GM18499 (cell line): ENCODE measurements at regions not wholly inside any gene's neighbourhood (a gene's known extent, or its start where the extent isn't known, plus 50 kb on each side); places are given as distances from the start of the nearest gene placed in this dataset.

Source experiments
- ATAC-seq: cut with Tn5 transposase; IDR thresholded peaks from one replicate; pipeline ENCODE4 v1.9.1; 2021; ENCODE audit warnings: moderate number of reproducible peaks; ENCODE audit not compliant: insufficient read depth, unreplicated experiment

DNA sequence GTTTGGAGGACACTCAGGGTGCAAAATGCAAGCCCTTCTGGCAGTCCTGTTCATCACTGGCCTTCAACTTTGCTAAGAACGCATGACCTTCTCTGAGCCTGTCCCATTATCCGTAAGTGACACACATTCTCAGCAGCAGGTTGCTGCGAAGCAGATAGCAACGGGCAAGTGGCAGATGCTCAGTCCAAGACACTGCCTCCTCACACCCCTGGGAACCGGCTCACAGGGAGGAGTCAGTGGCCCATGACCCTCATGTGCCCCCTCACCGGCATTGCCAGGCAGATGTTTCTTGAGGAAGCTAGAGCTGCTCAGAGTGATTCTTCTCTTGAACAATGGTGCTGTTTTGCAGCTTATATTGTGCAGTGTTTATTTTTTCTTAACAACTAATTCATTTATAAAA is 737.2 kb upstream of the HS6ST1 start:
- no peak for ATAC-seq

GRCh38 chr2:129056309-129056958 is 737.8 kb upstream of the HS6ST1 start:
- ATAC-seq = no peak

GRCh38 chr2:129056959-129057317 is 738.3 kb upstream of the HS6ST1 start:
- no peak for ATAC-seq

- ATAC-seq = no peak
These were observed 740.3 kb upstream of the HS6ST1 start for GRCh38 chr2:129058981-129059380.

DNA sequence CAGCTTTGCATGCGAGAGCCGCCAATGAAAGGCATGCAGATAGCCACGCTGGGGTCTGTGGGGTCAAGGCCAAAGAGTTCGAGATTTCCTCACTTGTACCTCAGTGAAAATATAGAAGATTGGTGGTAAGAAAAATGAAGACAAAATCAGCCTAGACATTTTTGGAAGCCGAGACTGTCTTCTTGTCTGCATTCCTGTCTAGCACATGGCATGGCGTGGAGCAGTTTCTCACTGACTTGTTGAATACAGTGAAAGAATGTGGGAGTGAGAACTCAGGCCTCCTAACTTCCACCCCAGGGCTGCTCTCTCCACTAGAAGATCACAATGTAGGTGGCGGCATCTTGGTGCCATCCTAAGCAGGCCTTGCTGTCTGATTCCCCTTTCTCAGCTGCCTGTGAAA is 740.8 kb upstream of the HS6ST1 start:
- no peak for ATAC-seq

DNA sequence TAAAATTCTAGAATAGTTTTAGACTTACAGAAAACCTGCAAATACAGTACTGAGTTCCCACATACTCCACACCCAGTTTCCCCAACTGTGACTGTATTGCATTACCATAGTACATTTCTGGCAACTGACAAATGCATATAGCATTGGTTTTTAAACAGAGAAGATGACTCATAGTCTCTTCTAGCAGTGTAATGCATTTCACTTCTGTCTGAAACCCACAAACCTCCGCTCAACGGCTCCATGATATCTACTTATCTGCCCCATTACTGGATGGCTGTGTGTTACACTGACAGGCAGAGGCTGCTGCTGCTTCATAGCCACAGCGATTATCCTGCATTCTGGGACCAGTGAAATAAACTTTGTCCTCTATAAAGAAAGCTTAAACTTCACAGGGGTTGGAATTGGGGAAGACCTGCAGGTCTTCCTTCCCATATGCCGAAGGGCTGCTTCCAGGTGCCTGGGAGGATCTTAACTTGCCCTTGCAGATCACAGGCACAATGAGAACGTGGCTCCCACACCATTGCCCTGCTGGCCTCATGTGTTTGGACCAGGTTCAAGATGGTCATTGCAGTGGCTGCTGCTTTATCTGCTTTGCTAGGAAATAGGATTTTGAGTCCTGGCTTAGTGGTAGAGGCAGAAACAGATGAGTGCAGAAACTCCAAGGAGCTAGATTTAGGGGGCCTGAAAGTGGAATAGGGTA is 742.6 kb upstream of the HS6ST1 start:
- ATAC-seq = peak; percentile 88

DNA sequence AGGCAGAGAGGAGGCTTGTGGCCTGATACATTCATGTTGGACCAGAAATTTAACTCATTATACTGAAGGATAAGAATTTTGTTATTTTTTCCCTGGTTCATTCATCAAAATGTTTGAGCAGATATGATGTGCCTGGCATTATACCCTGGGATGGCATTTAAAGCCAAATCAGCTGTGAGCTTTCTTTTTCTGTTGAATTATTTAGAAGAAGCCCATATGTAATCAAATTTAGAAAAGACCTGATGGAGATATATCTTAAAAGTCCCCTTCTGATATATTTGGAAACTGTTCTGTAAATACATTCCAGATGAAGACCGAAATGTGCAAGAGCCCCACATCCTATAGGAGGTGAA is 743.1 kb upstream of the HS6ST1 start:
- ATAC-seq = no peak

DNA sequence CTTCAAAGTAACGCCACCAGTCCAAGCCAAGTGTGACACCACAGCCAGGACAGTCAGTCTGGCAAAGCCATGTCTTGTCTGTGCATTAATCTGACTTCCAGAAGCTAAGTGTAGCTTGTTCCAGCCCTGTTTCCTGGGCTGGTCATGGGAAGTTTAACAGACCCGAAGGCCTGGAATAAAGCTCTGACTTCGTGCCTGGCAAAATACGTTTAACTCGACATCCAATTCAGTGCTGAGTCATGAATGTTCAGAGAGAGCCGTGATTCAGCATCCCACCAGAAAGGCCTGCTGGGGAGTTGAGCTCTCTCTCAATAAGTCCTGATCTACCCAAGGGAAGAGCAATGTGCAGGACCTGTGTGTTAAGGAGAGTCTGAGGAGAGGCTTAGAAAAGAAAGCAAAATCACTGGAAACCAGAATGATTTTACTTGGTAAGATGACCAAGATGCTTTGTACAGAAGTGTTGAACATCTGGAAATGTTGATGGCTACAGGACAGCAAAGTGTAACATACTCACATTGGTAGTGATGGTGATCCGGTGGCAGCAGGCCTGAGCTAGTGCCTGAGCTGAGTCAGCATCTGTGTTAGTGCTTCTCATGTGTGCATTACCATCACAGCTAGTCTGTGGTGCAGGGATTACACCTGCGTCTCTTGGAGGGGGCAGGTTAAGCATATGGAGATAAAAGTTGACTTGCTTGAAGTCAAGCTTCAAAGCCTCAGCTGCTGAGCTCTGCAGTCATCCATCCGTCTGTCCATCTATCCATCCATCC is 743.7 kb upstream of the HS6ST1 start:
- no peak for ATAC-seq

DNA sequence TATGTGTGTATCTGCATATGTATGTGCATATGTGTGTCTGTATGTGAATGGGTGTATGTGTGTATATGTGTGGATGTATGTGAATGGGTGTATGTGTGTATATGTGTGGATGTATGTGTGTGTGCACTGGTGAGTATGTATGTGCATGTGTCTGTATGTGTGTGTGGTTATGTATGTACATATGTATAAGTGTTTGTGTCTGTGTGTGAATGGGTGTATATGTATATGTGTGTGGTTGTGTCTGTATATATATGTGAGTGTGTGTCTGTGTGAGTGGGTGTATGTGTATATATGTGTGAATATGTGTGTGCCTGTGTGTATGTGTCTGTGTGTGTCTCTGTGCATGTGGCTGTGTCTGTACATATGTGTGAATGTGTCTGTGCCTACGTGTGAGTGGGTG is 748.4 kb upstream of the HS6ST1 start:
- ATAC-seq = no peak

GRCh38 chr2:129067953-129068352 is 749.3 kb upstream of the HS6ST1 start:
- ATAC-seq = no peak

DNA sequence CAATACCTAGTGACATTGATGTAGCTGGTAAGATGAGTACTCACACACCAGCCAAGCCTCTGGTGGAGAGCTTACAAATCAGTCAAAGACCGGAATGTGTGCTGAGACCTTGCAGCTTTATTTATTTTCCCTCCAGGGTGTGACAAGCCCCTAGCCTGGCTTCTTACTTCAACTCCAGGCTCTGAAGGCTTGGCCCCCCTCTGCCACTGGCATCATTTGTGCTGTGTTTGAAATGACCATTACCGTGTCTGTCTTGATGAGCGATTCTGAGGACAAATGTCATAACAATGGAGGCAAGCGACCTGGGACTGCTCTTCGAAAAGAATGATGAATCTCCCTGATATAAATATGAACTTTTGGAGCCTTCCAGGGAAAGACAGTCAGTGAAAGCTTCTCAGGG is 749.9 kb upstream of the HS6ST1 start:
- no peak for ATAC-seq

DNA sequence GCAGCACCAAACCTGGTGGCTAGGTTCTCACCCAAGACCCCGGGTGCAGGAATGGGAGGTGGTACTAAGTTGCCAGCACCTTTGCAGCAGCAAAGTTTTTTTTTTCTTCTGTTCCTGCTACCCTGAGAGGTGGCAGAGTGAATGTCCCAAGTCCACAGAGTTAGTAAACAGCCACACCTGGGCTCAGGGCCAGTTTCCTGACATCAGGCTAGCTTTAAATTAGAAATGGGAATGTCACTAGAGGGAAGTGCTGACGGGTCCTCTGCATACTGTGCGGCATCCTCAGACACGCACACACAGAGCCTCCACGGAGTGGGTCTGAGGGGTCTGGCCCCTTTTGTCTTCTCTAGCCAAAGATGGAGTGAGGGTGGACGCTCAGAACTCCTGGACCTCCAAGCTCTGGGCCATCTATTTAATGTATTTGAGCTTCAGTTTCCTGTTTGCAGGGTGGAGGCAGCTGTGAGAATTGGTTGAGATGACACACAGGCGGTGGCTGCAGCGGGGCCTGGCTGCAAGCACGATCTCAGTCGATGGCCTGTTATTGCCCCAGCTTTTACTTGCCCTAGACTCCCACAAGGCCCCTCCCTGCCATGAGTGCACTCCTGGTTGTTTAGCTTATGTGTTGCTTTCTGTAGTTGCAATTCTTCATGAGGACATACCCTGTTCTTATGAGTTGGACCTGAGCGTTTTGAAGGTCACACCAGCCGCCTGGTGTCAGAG is 751.4 kb upstream of the HS6ST1 start:
- no peak for ATAC-seq

GRCh38 chr2:129070663-129071062 is 752.0 kb upstream of the HS6ST1 start:
- ATAC-seq = no peak

DNA sequence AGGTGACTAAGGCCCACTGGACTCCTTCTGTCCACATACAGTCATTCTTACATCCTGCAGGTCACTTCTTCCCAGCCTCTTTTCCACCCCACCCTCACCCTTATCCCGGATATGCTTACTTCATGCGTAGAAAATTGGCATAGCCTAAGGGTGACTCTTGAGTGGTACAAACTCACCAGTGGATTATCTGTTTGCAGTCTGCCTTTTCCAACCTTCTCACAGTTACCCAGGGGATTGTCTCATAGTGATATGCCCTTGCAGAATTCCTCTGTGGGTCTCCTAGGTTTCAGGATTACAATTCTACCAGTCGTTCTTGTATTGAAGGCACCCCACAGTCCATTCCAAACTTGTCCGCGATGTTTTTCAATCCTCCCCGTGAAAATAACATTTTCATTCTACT is 752.9 kb upstream of the HS6ST1 start:
- ATAC-seq = no peak

DNA sequence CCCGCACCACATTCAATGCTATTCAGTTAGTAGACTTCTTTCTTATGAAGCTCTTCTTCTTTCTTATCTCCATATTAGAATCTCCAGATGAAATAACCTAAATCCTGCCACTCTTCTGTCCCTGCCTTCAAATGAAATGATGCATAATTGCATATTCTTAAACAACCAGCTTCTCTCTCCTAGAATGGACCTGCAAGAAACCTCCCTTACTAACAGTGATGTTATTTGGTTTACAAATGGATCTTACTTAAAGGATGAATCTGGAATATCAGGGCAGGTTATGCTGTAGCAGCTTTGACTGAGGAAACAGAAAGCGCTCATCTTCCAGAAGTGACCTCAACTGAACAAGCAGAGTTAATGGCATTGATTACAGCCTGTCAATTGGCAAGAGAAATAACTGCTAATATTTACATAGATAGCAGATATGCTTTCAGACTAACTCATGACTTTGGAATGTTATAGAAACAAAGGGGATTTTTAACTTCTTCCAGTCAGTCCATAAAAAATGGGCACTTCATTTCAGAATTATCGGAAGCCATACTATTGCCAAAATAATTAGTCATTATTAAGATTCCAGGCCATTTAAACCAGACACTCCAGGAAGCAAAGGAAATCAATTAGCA is 755.7 kb upstream of the HS6ST1 start:
- no peak for ATAC-seq

GRCh38 chr2:129078548-129078947 is 759.9 kb upstream of the HS6ST1 start:
- no peak for ATAC-seq

DNA sequence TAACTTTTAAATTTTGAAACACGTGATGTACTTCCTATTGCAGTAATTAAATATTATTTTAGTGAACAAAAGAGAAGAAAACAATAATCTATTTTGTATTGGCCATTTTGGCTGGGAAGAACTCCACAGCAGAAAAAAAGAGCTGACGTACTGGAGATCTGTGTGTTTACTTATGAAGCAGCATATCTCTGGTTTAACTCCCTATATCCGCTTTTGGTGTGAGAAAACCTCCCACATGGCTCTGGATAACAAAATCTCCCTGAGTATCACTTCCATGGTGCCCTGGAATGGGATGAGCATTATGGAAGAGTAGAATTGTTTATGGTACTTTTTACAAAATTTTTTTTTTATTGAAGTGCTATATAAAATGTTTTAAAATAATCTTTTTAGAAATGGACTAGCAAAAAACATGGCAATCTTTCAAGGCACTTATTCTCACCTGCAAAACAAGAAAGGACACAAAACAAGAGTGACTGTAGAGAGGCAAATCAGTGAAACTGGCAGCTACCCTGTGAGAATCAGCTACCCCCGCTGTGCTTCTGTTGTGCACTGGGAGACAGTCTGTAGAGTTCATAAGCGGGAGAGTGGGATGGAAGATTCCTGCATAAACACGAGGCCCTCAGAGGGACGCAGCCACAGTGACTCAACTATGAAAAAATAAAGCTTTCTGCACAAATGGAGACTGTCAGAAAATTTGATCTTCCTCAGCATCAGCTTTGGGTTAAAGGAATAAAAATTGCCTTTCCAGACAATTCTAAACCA is 762.2 kb upstream of the HS6ST1 start:
- ATAC-seq = no peak

GRCh38 chr2:129085386-129085785 is 766.7 kb upstream of the HS6ST1 start:
- ATAC-seq = no peak

GRCh38 chr2:129087133-129087813 is 768.6 kb upstream of the HS6ST1 start:
- ATAC-seq = no peak
